Large intestine (tissue), 3 donors: ENCODE measurements at regions not wholly inside any gene's neighbourhood (a gene's known extent, or its start where the extent isn't known, plus 50 kb on each side); places are given as distances from the start of the nearest gene placed in this dataset.
"Not testable (repeated sequence)": the region's sequence is repeated elsewhere in the genome, so short reads cannot be mapped to it uniquely, and the experiment has no call there.

Experiments used
- DNase-seq, 2 donors: peaks; one replicate each; pipeline versions ENCODE4 v3.0.0 to v3.0.0-alpha.2; 2013
- H3K27ac ChIP-seq: one replicate; pipeline ENCODE4 v1.5.1; 2013; ENCODE audit warnings: low read length
- H3K27me3 ChIP-seq: 2 replicates; pipeline ENCODE4 v1.6.1; 2013; ENCODE audit warnings: low read length; ENCODE audit not compliant: control insufficient read depth, insufficient read depth
- H3K36me3 ChIP-seq: 2 replicates; pipeline ENCODE4 v1.6.1; 2013; ENCODE audit warnings: low read length; ENCODE audit not compliant: control insufficient read depth, insufficient read depth
- H3K4me1 ChIP-seq: one replicate; pipeline ENCODE4 v1.6.1; 2013; ENCODE audit warnings: low read length; ENCODE audit not compliant: control insufficient read depth, insufficient read depth
- H3K4me3 ChIP-seq: one replicate; pipeline ENCODE4 v1.5.1; 2013; ENCODE audit warnings: low read length
- H3K9me3 ChIP-seq: one replicate; pipeline ENCODE4 v1.6.1; 2013; ENCODE audit warnings: mild to moderate bottlenecking, low read depth, low read length, moderate library complexity; ENCODE audit not compliant: control insufficient read depth
- WGBS: methylation state at CpG from one replicate; pipeline ENCODE4 v1.1.5; 2013; ENCODE audit warnings: low lambda C conversion rate; ENCODE audit not compliant: insufficient coverage; 5-methylcytosine and 5-hydroxymethylcytosine counted together

DNA sequence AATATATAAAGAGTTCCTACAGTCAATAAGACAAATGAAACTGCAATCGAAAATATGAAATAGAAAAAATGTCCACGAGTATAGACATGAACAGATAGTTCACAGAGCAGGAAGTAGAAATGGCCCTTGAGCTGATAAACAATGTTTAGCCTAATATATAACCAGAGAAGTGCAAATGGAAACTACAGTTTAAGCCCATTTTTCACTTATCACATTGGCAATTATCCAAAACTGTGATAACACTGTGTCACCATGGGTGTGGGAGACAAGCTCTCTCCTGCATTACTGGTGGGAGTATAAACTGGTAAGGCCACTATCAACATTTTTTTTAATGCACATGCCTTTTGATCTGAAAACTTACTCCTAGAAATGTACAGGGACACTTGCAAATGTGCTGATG is 112.4 kb downstream of the TNFRSF13B start:
- Histone ChIP-seq H3K4me1 (peaks cover 39% of the 10 kb centered on the region), H3K27ac (peak overlapping the region; percentile 70)
- WGBS = no CpG with 5 or more reads among the region's 2 CpGs
- not testable (repeated sequence) for H3K9me3 ChIP-seq, H3K36me3 ChIP-seq, H3K27me3 ChIP-seq, H3K4me3 ChIP-seq
- DNase-seq = peak; percentile 10 to 73

DNA sequence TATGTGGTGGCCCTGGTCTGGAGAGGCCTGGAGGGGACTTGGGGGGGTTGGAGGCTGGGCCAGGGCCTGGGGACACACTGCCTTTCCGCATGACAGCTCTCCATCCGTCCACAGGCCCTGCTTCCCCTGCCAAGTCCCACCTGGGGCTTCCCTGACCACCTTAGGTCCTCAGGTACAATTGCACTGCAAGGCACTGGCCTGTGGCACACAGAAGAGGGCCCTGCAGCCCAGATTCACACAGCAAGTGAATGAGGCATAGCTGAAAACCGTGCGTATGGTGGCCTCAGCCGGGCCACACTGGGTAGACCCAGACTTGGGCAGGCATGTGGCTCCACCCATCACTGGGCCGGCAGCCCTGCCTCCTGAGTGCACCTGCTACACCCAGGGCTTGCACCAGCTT is 114.2 kb downstream of the TNFRSF13B start:
- H3K4me1 ChIP-seq = peaks cover 39% of the 10 kb centered on the region
- H3K27ac ChIP-seq, H3K27me3 ChIP-seq, DNase-seq, H3K36me3 ChIP-seq, H3K9me3 ChIP-seq, H3K4me3 ChIP-seq: not testable (repeated sequence)
- WGBS = no CpG with 5 or more reads among the region's 6 CpGs

DNA sequence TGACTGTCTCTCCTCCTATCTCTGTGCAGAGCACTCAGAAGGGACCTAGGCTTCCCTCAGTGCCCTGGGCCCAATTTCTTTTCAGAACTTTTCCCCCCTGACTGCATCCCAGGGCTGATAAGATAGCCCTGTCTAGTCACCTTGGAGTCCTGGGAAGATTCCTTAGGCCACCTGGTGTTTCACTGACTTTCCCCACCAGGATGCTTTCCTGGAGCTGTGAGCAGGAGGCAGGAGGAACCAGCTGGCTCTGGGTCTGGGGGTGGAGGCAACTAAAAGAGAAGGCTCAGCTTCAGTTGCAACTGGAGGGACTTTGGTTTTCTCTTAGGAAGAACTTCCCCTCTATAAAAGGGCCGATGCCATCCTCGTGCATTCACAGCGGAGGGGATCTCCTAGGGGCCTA is 115.1 kb downstream of the TNFRSF13B start:
- not testable (repeated sequence) for DNase-seq, H3K27ac ChIP-seq, H3K36me3 ChIP-seq, H3K9me3 ChIP-seq, H3K4me3 ChIP-seq, H3K27me3 ChIP-seq
- H3K4me1 ChIP-seq = peaks cover 39% of the 10 kb centered on the region
- WGBS = no CpG with 5 or more reads among the region's 3 CpGs

DNA sequence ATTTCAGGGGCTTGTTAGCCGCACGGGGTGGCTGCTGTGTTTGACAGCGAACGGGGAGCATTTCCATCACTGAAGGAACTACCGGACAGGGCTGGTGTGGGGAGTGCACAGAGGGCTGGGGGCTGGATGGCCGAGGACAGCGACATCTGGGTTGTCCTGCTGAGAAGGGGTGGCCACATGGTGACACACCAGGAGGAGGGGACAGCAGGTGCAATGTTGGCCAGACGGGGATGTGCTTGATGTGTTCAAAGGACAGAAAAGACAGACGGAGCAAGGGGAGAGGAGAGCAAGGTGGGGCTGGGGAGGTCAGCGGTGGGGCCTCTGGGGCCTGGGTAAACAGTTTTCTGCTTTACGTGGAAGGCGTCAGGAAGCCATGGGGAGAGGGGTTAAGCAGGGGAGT is 115.7 kb downstream of the TNFRSF13B start:
- not testable (repeated sequence) for H3K9me3 ChIP-seq, H3K4me3 ChIP-seq, H3K27ac ChIP-seq, DNase-seq, H3K27me3 ChIP-seq, H3K36me3 ChIP-seq
- WGBS = no CpG with 5 or more reads among the region's 12 CpGs
- peaks cover 37% of the 10 kb centered on the region for H3K4me1 ChIP-seq

DNA sequence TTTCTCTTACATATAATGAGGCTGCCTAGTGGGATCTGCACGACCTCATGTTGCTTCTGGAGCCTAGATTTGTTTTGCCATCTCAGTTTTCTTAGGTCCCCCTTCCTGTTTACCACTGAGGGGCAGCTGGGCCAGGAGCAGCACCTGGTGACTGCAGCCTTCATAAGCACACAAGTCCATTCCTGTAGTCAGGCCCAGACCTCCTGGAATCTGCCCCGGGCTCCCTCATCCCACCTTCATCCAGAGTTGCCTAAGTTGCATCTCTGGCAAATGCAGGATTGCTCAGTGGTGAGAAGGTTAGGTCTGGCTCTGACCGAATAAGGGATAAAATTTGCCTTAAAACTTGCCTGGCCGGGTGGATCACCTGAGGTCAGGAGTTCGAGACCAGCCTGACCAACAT is 117.3 kb downstream of the TNFRSF13B start:
- WGBS = no CpG with 5 or more reads among the region's 5 CpGs

DNA sequence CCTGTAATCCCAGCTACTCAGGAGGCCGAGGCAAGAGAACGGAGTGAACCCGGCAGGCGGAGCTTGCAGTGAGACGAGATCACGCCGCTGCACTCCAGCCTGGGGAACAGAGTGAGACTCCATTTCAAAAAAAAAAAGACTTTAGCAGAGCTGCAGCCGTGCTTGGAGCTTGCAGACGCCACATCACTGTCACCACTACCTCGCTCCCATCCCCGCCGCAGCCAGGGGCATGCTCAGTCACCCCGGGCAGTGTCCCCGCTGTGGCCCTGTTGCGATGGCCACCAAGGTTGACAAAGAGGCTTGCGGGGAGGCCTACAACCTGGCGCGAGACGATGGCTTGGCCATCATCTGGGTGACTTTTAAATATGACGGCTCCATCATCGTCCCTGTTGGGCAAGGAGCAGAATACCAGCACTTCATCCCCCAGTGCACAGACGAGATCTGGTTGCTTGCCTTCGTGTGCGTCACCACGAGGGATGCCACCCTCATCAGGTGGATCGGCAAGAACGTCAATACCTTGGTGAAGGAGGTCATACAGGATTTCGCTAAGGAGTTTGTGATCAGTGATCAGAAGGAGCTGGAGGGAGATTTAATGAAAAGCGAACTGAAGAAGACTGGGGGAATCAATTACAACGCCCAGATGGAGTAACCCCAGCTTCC is 118.1 kb downstream of the TNFRSF13B start:
- DNase-seq = no peak
- H3K27ac ChIP-seq = no peak overlapping the region
- WGBS = no CpG with 5 or more reads among the region's 30 CpGs
- no peak overlapping the region for H3K4me3 ChIP-seq
- no peaks in the 10 kb centered on the region for H3K36me3 ChIP-seq
- H3K4me1 ChIP-seq = peaks cover 19% of the 10 kb centered on the region
- H3K9me3 ChIP-seq = no peaks in the 10 kb centered on the region
- no peaks in the 10 kb centered on the region for H3K27me3 ChIP-seq

More for the DNA sequence above, 117.3 kb downstream of the TNFRSF13B start:
- not testable (repeated sequence) for H3K9me3 ChIP-seq, H3K4me3 ChIP-seq, DNase-seq, H3K27ac ChIP-seq, H3K27me3 ChIP-seq, H3K36me3 ChIP-seq
- peaks cover 23% of the 10 kb centered on the region for H3K4me1 ChIP-seq

DNA sequence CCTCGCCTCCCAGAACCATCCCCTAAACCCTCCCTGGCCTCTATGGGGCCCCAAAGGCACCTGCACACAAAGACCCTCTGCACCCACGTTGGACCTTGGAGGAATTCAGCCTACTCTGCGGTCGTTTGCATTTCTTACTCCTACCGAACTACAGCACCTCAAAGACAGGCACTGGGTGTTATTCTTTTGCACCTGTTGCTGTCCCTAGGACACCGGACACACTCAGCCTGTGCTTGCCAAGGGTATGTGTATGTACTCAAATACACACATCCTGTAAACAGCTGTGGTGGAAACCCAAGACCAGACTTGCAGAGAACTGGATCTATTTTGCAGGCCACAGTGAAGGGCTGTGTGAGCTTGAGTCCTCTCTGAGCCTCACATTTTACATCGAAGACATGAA is 122.1 kb downstream of the TNFRSF13B start:
- not testable (repeated sequence) for H3K36me3 ChIP-seq, H3K9me3 ChIP-seq, DNase-seq, H3K4me1 ChIP-seq, H3K27me3 ChIP-seq, H3K27ac ChIP-seq, H3K4me3 ChIP-seq
- WGBS = no CpG with 5 or more reads among the region's 7 CpGs

DNA sequence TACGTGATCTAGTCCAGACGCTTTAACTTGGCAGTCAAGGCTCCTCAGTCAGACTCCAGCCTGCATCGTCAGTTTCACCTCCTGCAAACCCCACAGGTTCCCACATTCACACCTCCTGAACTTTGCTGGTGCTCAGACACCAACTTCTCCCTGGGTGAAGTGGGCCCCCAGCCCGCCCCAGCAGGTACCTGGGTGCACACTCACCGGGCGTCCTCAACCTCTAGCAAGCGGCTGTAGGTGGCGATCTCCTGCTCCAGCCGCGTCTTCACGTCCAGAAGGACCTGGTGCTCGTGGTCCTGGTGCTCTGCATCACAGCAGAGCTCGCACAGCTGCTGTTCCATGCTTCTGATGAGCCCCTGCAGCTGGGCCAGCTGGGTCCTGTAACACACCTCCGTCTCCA is 122.9 kb downstream of the TNFRSF13B start:
- H3K27me3 ChIP-seq, H3K27ac ChIP-seq, H3K9me3 ChIP-seq, DNase-seq, H3K36me3 ChIP-seq, H3K4me3 ChIP-seq, H3K4me1 ChIP-seq: not testable (repeated sequence)
- WGBS = no CpG with 5 or more reads among the region's 14 CpGs

DNA sequence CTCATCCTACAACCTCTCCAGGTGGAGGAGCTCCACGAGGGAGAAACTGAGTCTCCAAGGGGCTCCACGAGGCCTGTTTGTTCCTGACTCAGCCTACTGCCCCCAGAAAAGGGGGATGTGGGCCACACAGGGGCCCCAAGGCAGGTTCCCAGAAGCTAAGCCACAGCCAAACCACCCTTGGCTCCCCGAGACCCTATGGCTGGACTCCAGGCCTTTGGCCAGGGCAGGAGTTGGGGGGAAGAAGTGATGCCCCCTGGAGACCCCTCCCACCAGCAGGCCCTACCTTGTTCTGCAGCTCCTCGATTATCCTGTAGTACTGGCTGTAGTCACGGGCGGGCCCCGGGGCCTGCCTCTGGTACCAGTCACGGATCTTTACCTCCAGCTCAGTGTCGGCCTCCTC is 126.8 kb downstream of the TNFRSF13B start:
- H3K27ac ChIP-seq, H3K9me3 ChIP-seq, H3K27me3 ChIP-seq, H3K4me1 ChIP-seq, H3K36me3 ChIP-seq, DNase-seq, H3K4me3 ChIP-seq: not testable (repeated sequence)
- WGBS = no CpG with 5 or more reads among the region's 9 CpGs

DNA sequence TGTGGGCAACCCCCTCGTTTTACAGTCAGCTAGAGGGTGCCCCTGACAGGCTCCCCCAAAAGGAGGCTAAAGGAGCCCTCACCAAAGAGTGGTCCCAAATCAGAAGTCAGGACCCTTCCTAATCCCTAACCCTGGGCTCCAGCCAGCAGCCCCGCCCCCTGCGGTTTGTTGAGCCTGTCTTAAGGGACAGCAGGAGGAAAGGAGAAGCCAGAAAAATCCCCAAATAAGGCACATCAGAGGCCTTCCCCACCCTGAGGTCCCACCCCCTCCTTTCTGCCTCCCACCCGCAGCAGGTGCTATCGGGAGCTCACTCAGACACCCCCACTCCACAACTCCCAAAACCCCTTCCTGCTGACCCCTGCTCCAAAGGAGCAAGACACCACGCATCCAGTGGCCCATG is 127.2 kb downstream of the TNFRSF13B start:
- not testable (repeated sequence) for DNase-seq, H3K27ac ChIP-seq, H3K36me3 ChIP-seq, H3K9me3 ChIP-seq, H3K27me3 ChIP-seq, H3K4me1 ChIP-seq, H3K4me3 ChIP-seq
- WGBS = no CpG with 5 or more reads among the region's 6 CpGs

DNA sequence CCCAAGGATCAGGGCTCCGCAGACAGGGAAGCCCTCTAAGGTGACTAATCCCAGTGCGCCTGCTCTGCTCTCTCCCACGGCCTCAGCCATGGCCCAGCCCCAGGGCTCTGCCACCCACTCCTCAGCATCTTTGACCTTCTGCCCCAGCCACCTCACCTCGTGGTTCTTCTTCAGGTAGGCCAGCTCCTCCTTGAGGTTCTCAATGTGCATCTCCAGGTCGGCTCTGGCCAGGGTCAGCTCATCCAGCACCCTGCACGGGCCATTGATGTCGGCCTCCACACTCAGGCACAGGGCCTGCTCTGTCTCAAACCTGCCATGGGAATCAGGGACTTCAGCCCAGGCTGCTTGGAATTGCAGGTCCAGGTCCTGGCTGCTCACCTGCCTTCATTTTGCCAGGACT is 128.4 kb downstream of the TNFRSF13B start:
- not testable (repeated sequence) for H3K4me1 ChIP-seq, DNase-seq, H3K27ac ChIP-seq, H3K36me3 ChIP-seq, H3K4me3 ChIP-seq, H3K9me3 ChIP-seq, H3K27me3 ChIP-seq
- WGBS = no CpG with 5 or more reads among the region's 7 CpGs
